HepG2 (cell line): ENCODE measurements at regions not wholly inside any gene's neighbourhood (a gene's known extent, or its start where the extent isn't known, plus 50 kb on each side); places are given as distances from the start of the nearest gene placed in this dataset.

Source experiments
- ATAC-seq: fragments of 200-7000 bp; cut with Tn5 transposase; 3 replicates; pipeline ENCODE4 v1.9.1; 2020; ENCODE audit warnings: mild to moderate bottlenecking, moderate library complexity
- BruUV-seq: library from RNA; stranded (reverse); fragments of 400-500 nt; replicated peaks from 2 replicates; lab custom pipeline; 2021; lab: Mats Ljungman, UMichigan
- CTCF ChIA-PET: fragments of 300-600 bp; formaldehyde crosslinking; extraction: SDS; loops from one replicate; lab custom pipeline; 2021; ENCODE audit warnings: low total read pairs, inconsistent platforms, low intra/inter-chr PET ratio; lab: Yijun Ruan, JAX
- POLR2A ChIA-PET: fragments of 350-600 bp; sonication (Branson Sonifier 250); formaldehyde crosslinking; loops from one replicate; lab custom pipeline; 2020; ENCODE audit warnings: antibody characterized with exemption, inconsistent platforms; lab: Yijun Ruan, JAX
- DNase-seq: peaks from one replicate; pipeline ENCODE4 v3.0.0-alpha.2; 2015; ENCODE audit warnings: low spot score
- FAIRE-seq: peaks from 3 replicates; lab custom pipeline; 2011; peaks lifted over from hg19 to GRCh38; lab: Jason Lieb, UNC
- H2AFZ ChIP-seq: one replicate; pipeline ENCODE4 v1.6.1; 2011; ENCODE audit warnings: low read length, inconsistent platforms
- H3K27ac ChIP-seq: fragments of 300-600 bp; 3 replicates; pipeline ENCODE4 v1.8.0; 2011; ENCODE audit warnings: mixed run types, mild to moderate bottlenecking, mixed read lengths, low read length, inconsistent platforms; ENCODE audit not compliant: insufficient read depth; ENCODE audit errors: extremely low read length
- H3K27me3 ChIP-seq, 2 experiments: fragments of 200-600 bp in 1 of 2; 2 replicates in 1 of 2; 3 replicates in 1 of 2; pipeline versions ENCODE4 v1.6.0 to v1.8.0; 2011; ENCODE audit warnings: low read length in 2 of 2, mild to moderate bottlenecking in 2 of 2, moderate library complexity in 2 of 2, inconsistent platforms in 1 of 2; ENCODE audit not compliant: insufficient read depth in 2 of 2, control insufficient read depth in 1 of 2
- H3K36me3 ChIP-seq, 2 experiments: fragments of 200-600 bp in 1 of 2; replicated peaks in 1 of 2; 2 replicates in 1 of 2; 3 replicates in 1 of 2; pipeline versions ENCODE4 v1.5.1 to v1.8.0; 2011; ENCODE audit warnings: low read length in 2 of 2, inconsistent platforms in 1 of 2; ENCODE audit not compliant: insufficient read depth in 2 of 2, control insufficient read depth in 1 of 2
- H3K4me1 ChIP-seq: 2 replicates; pipeline ENCODE4 v1.5.1; 2012; ENCODE audit warnings: low read length, inconsistent platforms; ENCODE audit not compliant: insufficient read depth
- H3K4me2 ChIP-seq: 2 replicates; pipeline ENCODE4 v1.6.0; 2011; ENCODE audit warnings: low read depth, low read length, inconsistent platforms
- H3K4me3 ChIP-seq, 3 experiments: fragments of 200-600 bp in 1 of 3; sonication (generic), shearing (Covaris generic) in 1 of 3; replicated peaks in 1 of 3; 2 replicates each; pipeline ENCODE4 v1.5.1; 2011 to 2016; ENCODE audit warnings: low read length in 3 of 3, inconsistent platforms in 2 of 3, low read depth in 2 of 3, mild to moderate bottlenecking in 2 of 3, control low read depth in 1 of 3, mixed read lengths in 1 of 3; ENCODE audit not compliant: insufficient read depth in 1 of 3
- H3K79me2 ChIP-seq: one replicate; pipeline ENCODE4 v1.6.1; 2011; ENCODE audit warnings: low read length, inconsistent platforms; ENCODE audit not compliant: insufficient read depth
- H3K9ac ChIP-seq: 2 replicates; pipeline ENCODE4 v1.6.0; 2011; ENCODE audit warnings: mild to moderate bottlenecking, low read depth, low read length, inconsistent platforms; ENCODE audit not compliant: insufficient read depth
- H3K9me3 ChIP-seq: 2 replicates; pipeline ENCODE4 v1.5.1; 2012; ENCODE audit warnings: mild to moderate bottlenecking, low read length
- H4K20me1 ChIP-seq: 2 replicates; pipeline ENCODE4 v1.6.0; 2011; ENCODE audit warnings: inconsistent platforms, mild to moderate bottlenecking, low read length, moderate library complexity; ENCODE audit not compliant: insufficient read depth
- ATAD3A ChIP-seq: sonication (generic); formaldehyde crosslinking; IDR thresholded peaks from 2 replicates; pipeline ENCODE4 v1.4.0; 2020; ENCODE audit warnings: missing genetic modification reagents
- BCL3 ChIP-seq: sonication (generic); formaldehyde crosslinking; IDR thresholded peaks from 2 replicates; pipeline ENCODE4 v1.5.1; 2020; ENCODE audit warnings: mild to moderate bottlenecking, missing genetic modification reagents, moderate library complexity
- DZIP1 ChIP-seq: sonication (generic); formaldehyde crosslinking; IDR thresholded peaks from 2 replicates; pipeline ENCODE4 v1.5.0; 2020; ENCODE audit warnings: mild to moderate bottlenecking, missing genetic modification reagents
- ELK4 ChIP-seq: sonication (generic); formaldehyde crosslinking; IDR thresholded peaks from 2 replicates; pipeline ENCODE4 v1.9.0; 2021; ENCODE audit warnings: missing genetic modification reagents, borderline replicate concordance
- HDAC1 ChIP-seq: sonication (generic); formaldehyde crosslinking; IDR thresholded peaks from 2 replicates; pipeline ENCODE4 v1.5.1; 2020; ENCODE audit warnings: mild to moderate bottlenecking, missing genetic modification reagents
- NR3C1 ChIP-seq: sonication (generic); formaldehyde crosslinking; IDR thresholded peaks from 2 replicates; pipeline ENCODE4 v1.4.0; 2020; ENCODE audit warnings: missing genetic modification reagents
- SMAD1 ChIP-seq: sonication (generic); formaldehyde crosslinking; IDR thresholded peaks from 2 replicates; pipeline ENCODE4 v1.4.0; 2020; ENCODE audit warnings: missing genetic modification reagents, low read depth, mild to moderate bottlenecking, borderline replicate concordance
- TEF ChIP-seq: sonication (generic); formaldehyde crosslinking; IDR thresholded peaks from 2 replicates; pipeline ENCODE4 v1.5.0; 2020; ENCODE audit warnings: missing genetic modification reagents
- ZNF678 ChIP-seq: sonication (generic); formaldehyde crosslinking; IDR thresholded peaks from 2 replicates; pipeline ENCODE4 v1.4.0; 2020; ENCODE audit warnings: mild to moderate bottlenecking, missing genetic modification reagents
- ZNF710 ChIP-seq: sonication (generic); formaldehyde crosslinking; IDR thresholded peaks from 2 replicates; pipeline ENCODE4 v1.5.0; 2020; ENCODE audit warnings: mild to moderate bottlenecking, missing genetic modification reagents, borderline replicate concordance
- ZNF761 ChIP-seq: sonication (generic); formaldehyde crosslinking; conservative IDR thresholded peaks from 2 replicates; pipeline ENCODE4 v1.4.0; 2020; ENCODE audit warnings: mild to moderate bottlenecking, missing genetic modification reagents
- WGBS: methylation state at CpG from one replicate; pipeline ENCODE4 v1.1.6; 2017; ENCODE audit warnings: low lambda C conversion rate; 5-methylcytosine and 5-hydroxymethylcytosine counted together
- in situ Hi-C: cut with HindIII; loops from 2 replicates; pipeline ENCODE4 v1.10.0; 2017; ENCODE audit warnings: low pct_unique_long_range_greater_than_20kb; ENCODE audit not compliant: extremely low pct_ligation_motif_present
- intact Hi-C: fragments of 100-400 bp; cut with micrococcal nuclease; formaldehyde crosslinking; loops from one replicate; pipeline ENCODE4 v1.10.0; 2022; ENCODE audit not compliant: unreplicated experiment

- no peak for TF ChIP-seq ZNF710 (CRISPR knock-in tag)
- no peak for TF ChIP-seq DZIP1 (CRISPR knock-in tag)
Measured at GRCh38 chr2:59674100-59674499, 879.4 kb downstream of the BCL11A start (continued).

GRCh38 chr2:59665021-59665420 lies 888.4 kb downstream of the BCL11A start:
- ChIA-PET POLR2A (no interaction called here), CTCF (no interaction called here)
- Histone ChIP-seq H3K27ac (no peak overlapping the region), H3K27me3 (no peaks in the 10 kb centered on the region), H3K4me3 (no peak overlapping the region), H3K9ac (no peak overlapping the region), H3K4me2 (no peak overlapping the region), H3K9me3 (no peaks in the 10 kb centered on the region), H4K20me1 (no peaks in the 10 kb centered on the region; the same call in 1 of the 2 replicates), H3K79me2 (no peaks in the 10 kb centered on the region), H3K36me3 (no peaks in the 10 kb centered on the region), H2AFZ (no peak overlapping the region), H3K4me1 (no peaks in the 10 kb centered on the region)
- intact Hi-C loops (no loop called here), in situ Hi-C loops (no loop called here)
- no TSS peak for BruUV-seq
- no peak for FAIRE-seq
- ATAC-seq, result no peak
- 18% methylated on average over 5 of the region's 10 CpGs for WGBS
- no peak for DNase-seq
- TF ChIP-seq SMAD1 (CRISPR knock-in tag) (no peak), NR3C1 (CRISPR knock-in tag) (no peak), ATAD3A (CRISPR knock-in tag) (no peak), ZNF678 (CRISPR knock-in tag) (no peak), HDAC1 (no peak), ELK4 (CRISPR knock-in tag) (no peak), ZNF761 (CRISPR knock-in tag) (no peak), BCL3 (CRISPR knock-in tag) (no peak), TEF (no peak)
